Adrenal gland (tissue), 5 donors: ENCODE measurements at regions not wholly inside any gene's neighbourhood (a gene's known extent, or its start where the extent isn't known, plus 50 kb on each side); places are given as distances from the start of the nearest gene placed in this dataset.

Experiments
- POLR2A ChIP-seq, 2 donors: fragments of 450-650 bp; IDR thresholded peaks; one replicate each; pipeline ENCODE4 v1.6.1; 2017; ENCODE audit warnings: antibody characterized with exemption in 2 of 2, mild to moderate bottlenecking in 2 of 2, moderate library complexity in 1 of 2
- TF ChIP-seq, protein P1 (sequence below), 6 experiments: fragments of 450-650 bp in 4 of 6; fragments of 200-600 bp in 2 of 6; sonication (generic) in 1 of 6; IDR thresholded peaks; 1 replicate in 5 of 6; 2 replicates in 1 of 6; pipeline versions ENCODE4 v1.5.1 to v1.8.0; 2016 to 2021; ENCODE audit warnings: antibody characterized with exemption in 6 of 6, mild to moderate bottlenecking in 2 of 6, moderate library complexity in 1 of 6
- donor health status: DM: no; HTN: no; CAD: no.

DNA sequence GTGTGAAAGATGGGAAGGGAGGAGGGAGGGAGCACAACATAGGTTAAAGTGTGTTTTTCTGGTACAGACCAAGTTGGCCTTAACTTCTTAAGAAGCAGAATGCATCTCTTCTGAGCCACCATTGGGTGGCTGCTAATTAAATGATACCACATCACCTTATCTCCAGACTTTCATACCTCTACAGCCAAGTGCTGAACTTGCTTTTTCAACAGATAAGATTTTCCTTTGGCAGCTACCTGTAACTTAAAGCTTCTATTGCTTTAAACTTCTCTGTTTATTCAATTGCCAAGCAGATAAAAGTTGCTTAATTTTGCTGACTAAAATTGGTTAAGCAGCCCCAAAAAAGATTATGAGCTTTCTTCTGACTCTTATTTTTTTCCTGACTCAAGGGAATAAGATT lies 292.4 kb upstream of the SGO1 start:
- TF ChIP-seq, protein P1, sequence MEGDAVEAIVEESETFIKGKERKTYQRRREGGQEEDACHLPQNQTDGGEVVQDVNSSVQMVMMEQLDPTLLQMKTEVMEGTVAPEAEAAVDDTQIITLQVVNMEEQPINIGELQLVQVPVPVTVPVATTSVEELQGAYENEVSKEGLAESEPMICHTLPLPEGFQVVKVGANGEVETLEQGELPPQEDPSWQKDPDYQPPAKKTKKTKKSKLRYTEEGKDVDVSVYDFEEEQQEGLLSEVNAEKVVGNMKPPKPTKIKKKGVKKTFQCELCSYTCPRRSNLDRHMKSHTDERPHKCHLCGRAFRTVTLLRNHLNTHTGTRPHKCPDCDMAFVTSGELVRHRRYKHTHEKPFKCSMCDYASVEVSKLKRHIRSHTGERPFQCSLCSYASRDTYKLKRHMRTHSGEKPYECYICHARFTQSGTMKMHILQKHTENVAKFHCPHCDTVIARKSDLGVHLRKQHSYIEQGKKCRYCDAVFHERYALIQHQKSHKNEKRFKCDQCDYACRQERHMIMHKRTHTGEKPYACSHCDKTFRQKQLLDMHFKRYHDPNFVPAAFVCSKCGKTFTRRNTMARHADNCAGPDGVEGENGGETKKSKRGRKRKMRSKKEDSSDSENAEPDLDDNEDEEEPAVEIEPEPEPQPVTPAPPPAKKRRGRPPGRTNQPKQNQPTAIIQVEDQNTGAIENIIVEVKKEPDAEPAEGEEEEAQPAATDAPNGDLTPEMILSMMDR (IDR thresholded peaks at IDR 0.05) = no peak
- TF ChIP-seq POLR2A (IDR thresholded peaks at IDR 0.05) = no peak
